PC-9 (cell line): ENCODE measurements at regions not wholly inside any gene's neighbourhood (a gene's known extent, or its start where the extent isn't known, plus 50 kb on each side); places are given as distances from the start of the nearest gene placed in this dataset.

Experiments
- BruUV-seq: library from RNA; stranded (reverse); fragments of 400-500 nt; replicated peaks from 2 replicates; lab custom pipeline; 2021; lab: Mats Ljungman, UMichigan
- CTCF ChIA-PET: fragments of 300-600 bp; sonication (Branson Sonifier 250); formaldehyde crosslinking; loops from one replicate; lab custom pipeline; 2022; ENCODE audit warnings: antibody characterized with exemption; lab: Charles Lee
- POLR2A ChIA-PET: fragments of 300-600 bp; sonication (Branson Sonifier 250); formaldehyde crosslinking; loops from one replicate; lab custom pipeline; 2022; ENCODE audit warnings: antibody characterized with exemption; ENCODE audit not compliant: unreplicated experiment; lab: Charles Lee
- DNase-seq, 2 experiments: peaks; one replicate each; pipeline versions ENCODE4 v3.0.0 to v3.0.0-alpha.2; 2015 to 2022; ENCODE audit warnings: mixed read lengths in 1 of 2
- H2AFZ ChIP-seq: fragments of 200-600 bp; sonication (generic); 2 replicates; pipeline ENCODE4 v1.8.1; 2017; ENCODE audit warnings: antibody characterized with exemption
- H3F3A ChIP-seq: fragments of 200-600 bp; sonication (generic); 2 replicates; pipeline ENCODE4 v1.8.1; 2017; ENCODE audit warnings: antibody characterized with exemption, mild to moderate bottlenecking, low read depth; ENCODE audit not compliant: insufficient read depth
- H3K27ac ChIP-seq: fragments of 200-600 bp; sonication (generic); 2 replicates; pipeline ENCODE4 v1.6.1; 2016; ENCODE audit warnings: mixed run types
- H3K27me3 ChIP-seq: fragments of 200-600 bp; sonication (generic); 2 replicates; pipeline ENCODE4 v1.6.1; 2016; ENCODE audit warnings: low read depth, mixed run types; ENCODE audit not compliant: insufficient read depth
- H3K36me3 ChIP-seq: fragments of 200-600 bp; sonication (generic); 2 replicates; pipeline ENCODE4 v1.6.1; 2016; ENCODE audit warnings: low read depth, mixed run types
- H3K4me1 ChIP-seq: fragments of 200-600 bp; sonication (generic); replicated peaks from 2 replicates; pipeline ENCODE4 v1.6.1; 2016; ENCODE audit warnings: mixed run types; ENCODE audit not compliant: insufficient read depth
- H3K4me2 ChIP-seq: fragments of 200-600 bp; sonication (generic); 2 replicates; pipeline ENCODE4 v1.6.1; 2017; ENCODE audit warnings: mixed run types
- H3K4me3 ChIP-seq: fragments of 200-600 bp; sonication (generic); 2 replicates; pipeline ENCODE4 v1.6.1; 2016; ENCODE audit warnings: mixed run types
- H3K79me2 ChIP-seq: fragments of 200-600 bp; sonication (generic); 2 replicates; pipeline ENCODE4 v1.6.1; 2017; ENCODE audit warnings: low read depth, mixed run types
- H3K9me2 ChIP-seq: fragments of 200-600 bp; sonication (generic); 2 replicates; pipeline ENCODE4 v1.8.1; 2017; ENCODE audit warnings: mild to moderate bottlenecking; ENCODE audit not compliant: insufficient read depth
- H3K9me3 ChIP-seq: fragments of 200-600 bp; sonication (generic); 2 replicates; pipeline ENCODE4 v1.8.1; 2016; ENCODE audit warnings: low read depth; ENCODE audit not compliant: insufficient read depth
- H4K20me1 ChIP-seq: fragments of 200-600 bp; sonication (generic); 2 replicates; pipeline ENCODE4 v1.8.1; 2017; ENCODE audit not compliant: insufficient read depth
- EZH2 ChIP-seq: fragments of 200-600 bp; sonication (generic); IDR thresholded peaks from 2 replicates; pipeline ENCODE4 v1.8.0; 2017; ENCODE audit warnings: antibody characterized with exemption, low read depth
- intact Hi-C: fragments of 100-400 bp; cut with micrococcal nuclease; formaldehyde crosslinking; loops from one replicate; pipeline ENCODE4 v1.10.0; 2022; ENCODE audit not compliant: unreplicated experiment
- TF ChIP-seq, protein P1 (sequence below): fragments of 200-600 bp; sonication (generic); conservative IDR thresholded peaks from 2 replicates; pipeline ENCODE4 v1.6.1; 2017; ENCODE audit warnings: mixed run types, antibody characterized with exemption, mild to moderate bottlenecking, moderate library complexity

DNA sequence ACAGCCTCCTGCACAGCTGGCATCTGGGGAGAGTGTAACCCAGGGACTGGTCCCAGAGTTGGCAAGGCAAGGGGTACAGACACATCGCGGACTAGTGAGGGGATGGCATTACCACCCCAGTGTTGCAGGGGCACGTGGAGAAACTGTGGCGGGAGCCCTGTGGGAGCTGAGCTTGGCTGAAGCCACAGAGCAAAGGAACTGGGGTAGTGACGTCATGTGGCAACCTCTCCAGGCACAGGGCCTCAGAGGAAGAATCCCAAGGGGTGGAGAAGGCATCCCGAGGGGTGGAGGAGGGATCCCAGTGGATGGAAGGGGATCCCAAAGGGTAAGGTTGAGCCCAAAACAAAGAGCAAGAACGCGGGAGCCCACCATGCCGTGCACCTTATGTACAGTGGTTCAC lies 70.1 kb downstream of the GSC start:
- Histone ChIP-seq H3K9me3 (no peaks in the 10 kb centered on the region), H3K9me2 (no peaks in the 10 kb centered on the region), H3F3A (no peaks in the 10 kb centered on the region), H3K36me3 (no peaks in the 10 kb centered on the region), H3K27me3 (0 out of 2 replicates have a peak, but pooled peaks cover 3% of the 10 kb centered on the region), H2AFZ (no peak overlapping the region), H3K79me2 (no peaks in the 10 kb centered on the region), H3K4me1 (no peaks in the 10 kb centered on the region), H4K20me1 (no peaks in the 10 kb centered on the region), H3K4me3 (no peak overlapping the region), H3K27ac (no peak overlapping the region), H3K4me2 (no peak overlapping the region)
- no TSS peak for BruUV-seq
- CTCF ChIA-PET: no interaction called here
- TF ChIP-seq, protein P1, sequence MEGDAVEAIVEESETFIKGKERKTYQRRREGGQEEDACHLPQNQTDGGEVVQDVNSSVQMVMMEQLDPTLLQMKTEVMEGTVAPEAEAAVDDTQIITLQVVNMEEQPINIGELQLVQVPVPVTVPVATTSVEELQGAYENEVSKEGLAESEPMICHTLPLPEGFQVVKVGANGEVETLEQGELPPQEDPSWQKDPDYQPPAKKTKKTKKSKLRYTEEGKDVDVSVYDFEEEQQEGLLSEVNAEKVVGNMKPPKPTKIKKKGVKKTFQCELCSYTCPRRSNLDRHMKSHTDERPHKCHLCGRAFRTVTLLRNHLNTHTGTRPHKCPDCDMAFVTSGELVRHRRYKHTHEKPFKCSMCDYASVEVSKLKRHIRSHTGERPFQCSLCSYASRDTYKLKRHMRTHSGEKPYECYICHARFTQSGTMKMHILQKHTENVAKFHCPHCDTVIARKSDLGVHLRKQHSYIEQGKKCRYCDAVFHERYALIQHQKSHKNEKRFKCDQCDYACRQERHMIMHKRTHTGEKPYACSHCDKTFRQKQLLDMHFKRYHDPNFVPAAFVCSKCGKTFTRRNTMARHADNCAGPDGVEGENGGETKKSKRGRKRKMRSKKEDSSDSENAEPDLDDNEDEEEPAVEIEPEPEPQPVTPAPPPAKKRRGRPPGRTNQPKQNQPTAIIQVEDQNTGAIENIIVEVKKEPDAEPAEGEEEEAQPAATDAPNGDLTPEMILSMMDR: no peak
- no peak for TF ChIP-seq EZH2
- POLR2A ChIA-PET: no interaction called here
- no peak for DNase-seq
- intact Hi-C loops: no loop called here

DNA sequence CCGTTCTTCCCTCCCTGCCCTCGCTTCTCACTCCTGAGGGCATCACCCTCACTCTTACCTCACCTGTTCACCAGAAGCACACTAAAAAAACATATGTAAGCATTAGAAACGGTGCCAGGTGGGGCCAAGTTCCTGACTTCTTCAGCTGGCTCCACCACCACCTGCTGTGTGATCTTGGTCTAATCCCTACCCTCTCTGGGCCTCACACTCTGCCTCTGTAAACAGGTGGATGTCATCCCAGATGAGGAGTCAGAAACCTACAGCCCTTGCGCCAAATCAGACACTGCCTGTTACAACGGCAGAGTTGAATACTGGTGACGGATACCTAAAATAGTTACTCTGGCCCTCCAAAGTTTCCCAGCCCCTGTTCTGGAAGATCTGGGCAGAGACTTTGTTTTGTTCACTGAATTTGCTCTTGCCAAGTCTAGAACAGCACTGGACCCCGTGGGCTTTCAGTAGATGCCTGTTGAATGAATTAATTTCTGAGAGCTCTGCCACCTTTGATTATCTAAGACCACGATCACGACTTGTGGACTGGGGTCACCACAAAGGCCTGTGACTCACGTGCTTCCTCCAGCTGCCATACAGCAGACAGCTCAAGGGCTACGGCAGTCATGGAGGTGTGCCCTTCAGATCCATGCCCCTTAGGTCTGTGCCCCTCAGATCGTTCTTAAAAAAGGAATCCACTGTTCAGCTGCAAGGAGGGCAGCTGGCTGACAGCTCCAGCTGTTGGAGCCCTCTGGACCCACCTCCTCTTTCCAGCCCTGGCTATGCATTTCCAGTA lies 71.9 kb downstream of the GSC start:
- no peak for DNase-seq
- Histone ChIP-seq H3F3A (no peaks in the 10 kb centered on the region), H2AFZ (no peak overlapping the region), H3K27me3 (0 out of 2 replicates have a peak, but pooled peaks cover 3% of the 10 kb centered on the region), H4K20me1 (no peaks in the 10 kb centered on the region), H3K4me3 (no peak overlapping the region), H3K9me2 (no peaks in the 10 kb centered on the region), H3K36me3 (no peaks in the 10 kb centered on the region), H3K4me1 (no peaks in the 10 kb centered on the region), H3K9me3 (no peaks in the 10 kb centered on the region), H3K27ac (no peak overlapping the region), H3K79me2 (no peaks in the 10 kb centered on the region), H3K4me2 (no peak overlapping the region)
- TF ChIP-seq EZH2: no peak
- TF ChIP-seq, protein P1: no peak
- BruUV-seq: no TSS peak
- ChIA-PET CTCF (no interaction called here), POLR2A (no interaction called here)
- intact Hi-C loops: no loop called here

DNA sequence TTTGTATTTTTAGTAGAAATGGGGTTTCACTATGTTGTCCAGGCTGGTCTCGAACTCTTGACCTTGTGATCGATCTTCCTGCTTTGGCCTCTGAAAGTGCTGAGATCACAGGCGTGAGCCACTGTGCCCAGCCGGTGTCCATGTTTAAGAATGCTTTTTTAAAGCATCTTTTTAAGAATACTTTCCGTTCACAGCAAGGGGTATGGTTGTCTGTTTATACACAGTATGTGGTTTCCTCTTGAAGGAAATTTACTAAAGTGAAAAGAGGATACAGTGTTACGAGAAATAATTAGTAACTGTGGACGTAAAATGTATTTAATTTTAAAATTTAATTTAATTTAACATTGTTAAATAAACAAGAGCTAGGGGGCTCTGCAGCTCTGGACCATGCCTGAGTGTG lies 73.4 kb downstream of the GSC start:
- no peak overlapping the region for H3K4me3 ChIP-seq
- DNase-seq: no peak
- no peak for TF ChIP-seq EZH2
- TF ChIP-seq, protein P1: no peak
- H3K4me2 ChIP-seq: no peak overlapping the region
- ChIA-PET POLR2A (no interaction called here), CTCF (no interaction called here)
- no TSS peak for BruUV-seq
- no peaks in the 10 kb centered on the region for H3K4me1 ChIP-seq
- no peaks in the 10 kb centered on the region for H3K9me2 ChIP-seq
- H4K20me1 ChIP-seq: no peaks in the 10 kb centered on the region
- no peak overlapping the region for H3K27ac ChIP-seq
- intact Hi-C loops: no loop called here
- H2AFZ ChIP-seq: no peak overlapping the region
- H3K9me3 ChIP-seq: no peaks in the 10 kb centered on the region
- H3K36me3 ChIP-seq: no peaks in the 10 kb centered on the region
- no peaks in the 10 kb centered on the region for H3K79me2 ChIP-seq
- no peaks in the 10 kb centered on the region for H3F3A ChIP-seq
- peaks cover 8% of the 10 kb centered on the region; the same call in 1 of the 2 replicates for H3K27me3 ChIP-seq
